HG02840 (cell line): ENCODE measurements at regions not wholly inside any gene's neighbourhood (a gene's known extent, or its start where the extent isn't known, plus 50 kb on each side); places are given as distances from the start of the nearest gene placed in this dataset.
A peak's percentile ranks its signal among the peaks of the same experiment; 100 is the strongest.
"Not testable (repeated sequence)": the region's sequence is repeated elsewhere in the genome, so short reads cannot be mapped to it uniquely, and the experiment has no call there.

Experiments
- ATAC-seq: cut with Tn5 transposase; IDR thresholded peaks from one replicate; pipeline ENCODE4 v1.9.1; 2021; ENCODE audit warnings: mild to moderate bottlenecking, moderate library complexity, moderate number of reproducible peaks; ENCODE audit not compliant: unreplicated experiment, low FRiP score

- ATAC-seq = no peak
Measured at GRCh38 chr5:97476852-97477534, 293.9 kb upstream of the RIOK2 start.

- ATAC-seq = no peak
Measured at GRCh38 chr5:97478483-97478882, 295.4 kb upstream of the RIOK2 start.

- ATAC-seq = no peak
Measured at GRCh38 chr5:97480313-97480712, 297.3 kb upstream of the RIOK2 start.

GRCh38 chr5:97488126-97488668 is 305.1 kb upstream of the RIOK2 start:
- no peak for ATAC-seq

GRCh38 chr5:97489010-97489840 is 306.2 kb upstream of the RIOK2 start:
- ATAC-seq = no peak

- ATAC-seq = no peak
Measured at GRCh38 chr5:97494465-97494864, 311.4 kb upstream of the RIOK2 start.

- ATAC-seq = no peak
Measured at GRCh38 chr5:97495301-97495700, 312.3 kb upstream of the RIOK2 start.

- no peak for ATAC-seq
Measured at GRCh38 chr5:97496037-97496436, 313.0 kb upstream of the RIOK2 start.

GRCh38 chr5:97498657-97499056 is 315.6 kb upstream of the RIOK2 start:
- ATAC-seq = no peak

GRCh38 chr5:97499605-97500004 is 316.6 kb upstream of the RIOK2 start:
- ATAC-seq = no peak

GRCh38 chr5:97501286-97501964 is 318.4 kb upstream of the RIOK2 start:
- ATAC-seq = no peak

GRCh38 chr5:97501965-97502305 is 318.9 kb upstream of the RIOK2 start:
- no peak for ATAC-seq

GRCh38 chr5:97508864-97509263 is 325.8 kb upstream of the RIOK2 start:
- ATAC-seq = no peak

GRCh38 chr5:97519565-97519964 is 336.5 kb upstream of the RIOK2 start:
- not testable (repeated sequence) for ATAC-seq

- ATAC-seq = not testable (repeated sequence)
Measured at GRCh38 chr5:97523336-97523735, 340.3 kb upstream of the RIOK2 start.

- ATAC-seq = no peak
Measured at GRCh38 chr5:97525780-97526179, 342.7 kb upstream of the RIOK2 start.

- ATAC-seq = no peak
Measured at GRCh38 chr5:97528941-97529340, 345.9 kb upstream of the RIOK2 start.

GRCh38 chr5:97529354-97529985 is 346.4 kb upstream of the RIOK2 start:
- ATAC-seq = no peak

- peak; percentile 66 for ATAC-seq
Measured at GRCh38 chr5:97531549-97531948, 348.5 kb upstream of the RIOK2 start.

GRCh38 chr5:97534166-97534565 is 351.1 kb upstream of the RIOK2 start:
- ATAC-seq = no peak

GRCh38 chr5:97536683-97537082 is 353.6 kb upstream of the RIOK2 start:
- no peak for ATAC-seq
